Ectodermal cell (in vitro differentiated cells): ENCODE measurements at regions not wholly inside any gene's neighbourhood (a gene's known extent, or its start where the extent isn't known, plus 50 kb on each side); places are given as distances from the start of the nearest gene placed in this dataset.
"Not testable (repeated sequence)": the region's sequence is repeated elsewhere in the genome, so short reads cannot be mapped to it uniquely, and the experiment has no call there.

Experiments used
- H3K27ac ChIP-seq: 2 replicates; pipeline ENCODE4 v1.7.0; 2013; ENCODE audit warnings: mild to moderate bottlenecking, low read depth, low read length; ENCODE audit not compliant: insufficient read depth, poor library complexity, severe bottlenecking
- H3K27me3 ChIP-seq: 2 replicates; pipeline ENCODE4 v1.7.0; 2013; ENCODE audit warnings: mild to moderate bottlenecking, low read length; ENCODE audit not compliant: insufficient read depth, control insufficient read depth, poor library complexity, severe bottlenecking
- H3K36me3 ChIP-seq: one replicate; pipeline ENCODE4 v1.7.0; 2013; ENCODE audit warnings: low read length; ENCODE audit not compliant: control insufficient read depth, insufficient read depth
- H3K4me1 ChIP-seq: one replicate; pipeline ENCODE4 v1.7.0; 2013; ENCODE audit warnings: low read length; ENCODE audit not compliant: control insufficient read depth, insufficient read depth
- H3K4me3 ChIP-seq: 2 replicates; pipeline ENCODE4 v1.7.0; 2013; ENCODE audit warnings: low read depth, low read length, control low read depth; ENCODE audit not compliant: insufficient read depth
- H3K9me3 ChIP-seq: 2 replicates; pipeline ENCODE4 v1.7.0; 2013; ENCODE audit warnings: mild to moderate bottlenecking, low read length, moderate library complexity; ENCODE audit not compliant: control insufficient read depth
- whole genome bisulfite sequencing, 2 experiments: methylation state at CpG; one replicate each; pipeline ENCODE4 v1.1.7; 2013; ENCODE audit warnings: missing lambda C conversion rate in 2 of 2; 5-methylcytosine and 5-hydroxymethylcytosine counted together

GRCh38 chr4:8945506-8945905, 73.9 kb upstream of the HMX1 start:
- not testable (repeated sequence) for H3K27ac ChIP-seq, H3K9me3 ChIP-seq, H3K36me3 ChIP-seq, H3K27me3 ChIP-seq, H3K4me1 ChIP-seq, H3K4me3 ChIP-seq
- 73 to 76% methylated on average over 6 of the region's 6 CpGs for WGBS, 2 experiments

DNA sequence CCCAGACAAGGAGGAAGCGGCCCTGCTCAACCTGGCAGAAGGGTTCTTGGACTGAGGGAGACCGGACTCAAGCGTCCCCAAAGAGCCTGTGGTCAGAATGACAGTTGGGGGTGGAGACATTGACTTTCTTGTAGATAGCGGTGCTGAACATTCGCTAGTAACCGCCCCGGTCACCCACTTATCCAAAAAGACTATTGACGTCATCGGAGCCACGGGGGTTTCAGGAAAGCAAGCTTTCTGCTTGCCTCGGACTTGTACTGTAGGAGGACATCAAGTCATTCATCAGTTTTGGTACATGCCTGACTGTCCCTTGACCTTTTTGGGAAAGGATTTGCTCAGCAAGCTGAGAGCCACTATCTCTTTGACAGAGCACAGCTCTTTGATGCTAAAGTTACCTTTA, 71.7 kb upstream of the HMX1 start:
- H3K4me1 ChIP-seq, H3K9me3 ChIP-seq, H3K4me3 ChIP-seq, H3K36me3 ChIP-seq, H3K27me3 ChIP-seq, H3K27ac ChIP-seq: not testable (repeated sequence)
- WGBS, 2 experiments = 86 to 89% methylated on average over 11 of the region's 11 CpGs

- H3K4me1 ChIP-seq, H3K27me3 ChIP-seq, H3K36me3 ChIP-seq, H3K4me3 ChIP-seq, H3K27ac ChIP-seq, H3K9me3 ChIP-seq: not testable (repeated sequence)
- 95 to 96% methylated on average over 10 of the region's 11 CpGs for WGBS, 2 experiments
Measured at GRCh38 chr4:8942088-8942487, 70.4 kb upstream of the HMX1 start.

DNA sequence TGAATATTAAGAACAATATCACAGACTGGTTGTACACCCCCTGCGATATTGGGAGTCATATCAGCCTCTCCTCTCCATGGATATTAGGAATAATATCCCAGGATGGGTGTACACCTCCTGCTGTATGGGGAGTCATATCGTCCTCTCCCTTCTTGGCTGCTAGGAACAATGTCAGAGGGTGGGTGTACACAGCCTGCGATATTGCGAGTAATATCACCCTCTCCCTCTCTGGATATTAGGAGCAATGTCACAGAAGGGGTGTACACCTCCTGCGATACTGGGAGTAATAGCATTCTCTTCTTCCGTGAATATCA, 69.8 kb upstream of the HMX1 start:
- WGBS, 2 experiments = 86 to 96% methylated on average over 6 of the region's 6 CpGs
- not testable (repeated sequence) for H3K27me3 ChIP-seq, H3K4me3 ChIP-seq, H3K36me3 ChIP-seq, H3K27ac ChIP-seq, H3K4me1 ChIP-seq, H3K9me3 ChIP-seq

DNA sequence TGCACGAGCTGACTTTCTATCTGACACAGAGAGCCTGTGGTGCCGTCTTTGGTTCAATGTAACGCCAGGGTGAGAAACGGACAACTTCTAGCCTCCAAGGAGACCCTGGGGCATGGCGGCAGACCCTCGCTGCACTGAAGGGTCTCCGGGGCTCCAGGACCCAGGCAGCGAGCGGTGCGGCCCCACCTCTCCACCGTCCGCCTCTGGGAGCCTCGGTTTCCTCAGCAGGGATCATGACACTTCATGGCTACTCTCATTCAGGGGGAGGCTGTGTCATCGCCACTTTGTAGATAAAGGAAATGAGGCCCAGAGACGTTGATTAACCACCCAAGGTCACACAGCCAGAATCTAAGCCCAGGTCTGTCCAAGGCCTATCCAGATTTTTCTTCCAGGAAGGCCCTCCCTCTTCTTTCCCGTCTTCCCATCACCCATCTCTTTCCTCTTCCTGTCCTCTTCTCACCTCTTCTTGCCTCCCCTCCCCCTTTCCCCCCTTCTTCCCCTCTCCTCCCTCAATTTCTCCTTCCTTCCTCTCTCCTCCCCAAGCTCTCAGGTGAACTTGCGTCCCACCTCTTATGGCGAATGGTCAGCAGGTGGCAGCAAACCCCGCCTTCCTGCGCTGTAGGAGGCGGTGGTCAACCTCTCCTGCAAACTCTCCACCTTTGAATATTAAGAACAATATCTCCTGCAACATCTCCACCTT, 69.3 kb upstream of the HMX1 start:
- Histone ChIP-seq H3K4me3 (no peak overlapping the region), H3K27me3 (no peaks in the 10 kb centered on the region), H3K9me3 (no peaks in the 10 kb centered on the region), H3K4me1 (peaks cover 8% of the 10 kb centered on the region), H3K27ac (no peak overlapping the region), H3K36me3 (no peaks in the 10 kb centered on the region)
- WGBS, 2 experiments = 73 to 76% methylated on average over 21 of the region's 21 CpGs

GRCh38 chr4:8939840-8940742, 68.5 kb upstream of the HMX1 start:
- Histone ChIP-seq H3K36me3 (no peaks in the 10 kb centered on the region), H3K4me1 (peaks cover 8% of the 10 kb centered on the region), H3K27ac (no peak overlapping the region), H3K9me3 (no peaks in the 10 kb centered on the region), H3K4me3 (no peak overlapping the region), H3K27me3 (no peaks in the 10 kb centered on the region)
- WGBS, 2 experiments = 68 to 69% methylated on average over 32 of the region's 32 CpGs

GRCh38 chr4:8939160-8939839, 67.7 kb upstream of the HMX1 start:
- peaks cover 8% of the 10 kb centered on the region for H3K4me1 ChIP-seq
- H3K9me3 ChIP-seq = no peaks in the 10 kb centered on the region
- no peaks in the 10 kb centered on the region for H3K36me3 ChIP-seq
- no peak overlapping the region for H3K4me3 ChIP-seq
- WGBS, 2 experiments = 55 to 60% methylated on average over 15 of the region's 15 CpGs
- H3K27me3 ChIP-seq = no peaks in the 10 kb centered on the region
- no peak overlapping the region for H3K27ac ChIP-seq

- WGBS, 2 experiments = 83 to 85% methylated on average over 5 of the region's 5 CpGs
- H3K4me3 ChIP-seq = no peak overlapping the region
- peaks cover 8% of the 10 kb centered on the region for H3K4me1 ChIP-seq
- no peaks in the 10 kb centered on the region for H3K36me3 ChIP-seq
- H3K27me3 ChIP-seq = no peaks in the 10 kb centered on the region
- no peak overlapping the region for H3K27ac ChIP-seq
- no peaks in the 10 kb centered on the region for H3K9me3 ChIP-seq
Measured at GRCh38 chr4:8938623-8939022, 67.0 kb upstream of the HMX1 start.

DNA sequence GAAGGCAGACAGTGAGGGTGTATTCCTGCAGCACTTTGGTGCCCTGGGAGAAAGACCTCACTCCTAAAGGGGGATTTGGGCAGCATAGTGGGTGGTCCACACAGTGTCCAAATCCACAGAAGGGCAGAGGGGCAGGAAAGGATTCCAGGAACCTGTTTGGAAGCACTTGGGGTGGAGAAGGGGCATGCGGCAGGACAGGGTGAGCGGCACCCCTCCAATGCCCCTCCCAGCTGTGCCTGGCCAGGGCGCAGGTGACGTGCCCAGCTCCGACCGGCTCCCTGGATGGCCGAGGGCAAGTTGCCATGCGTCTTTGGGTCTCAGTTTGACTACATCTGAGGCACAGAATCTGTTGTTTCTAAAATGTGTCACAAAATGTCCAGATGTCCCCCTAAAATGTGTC, 66.5 kb upstream of the HMX1 start:
- no peak overlapping the region for H3K27ac ChIP-seq
- WGBS, 2 experiments = 90 to 93% methylated on average over 8 of the region's 8 CpGs
- peaks cover 8% of the 10 kb centered on the region for H3K4me1 ChIP-seq
- H3K27me3 ChIP-seq = no peaks in the 10 kb centered on the region
- H3K4me3 ChIP-seq = no peak overlapping the region
- no peaks in the 10 kb centered on the region for H3K9me3 ChIP-seq
- H3K36me3 ChIP-seq = no peaks in the 10 kb centered on the region

DNA sequence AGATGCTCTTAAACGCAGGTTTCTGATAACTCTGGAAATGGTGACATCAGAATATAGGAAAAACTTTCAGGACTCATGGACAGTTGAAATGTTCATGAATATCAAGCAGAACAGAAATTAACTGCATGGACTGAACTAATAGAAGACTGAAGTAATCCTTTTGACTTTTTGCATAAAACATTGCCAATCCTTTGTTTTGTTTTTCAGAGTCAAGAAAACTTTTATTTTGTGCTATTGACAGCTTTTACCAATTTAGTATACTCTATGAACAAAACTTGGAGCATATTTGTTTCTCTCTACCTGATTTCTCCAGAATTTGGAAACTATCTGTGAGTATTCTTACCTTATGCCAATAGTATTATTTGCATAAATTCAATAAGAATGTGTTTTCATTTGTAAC, 61.2 kb upstream of the HMX1 start:
- no peaks in the 10 kb centered on the region for H3K4me1 ChIP-seq
- no peak overlapping the region for H3K27ac ChIP-seq
- H3K9me3 ChIP-seq = no peaks in the 10 kb centered on the region
- no peak overlapping the region for H3K4me3 ChIP-seq
- H3K36me3 ChIP-seq = no peaks in the 10 kb centered on the region
- no peaks in the 10 kb centered on the region for H3K27me3 ChIP-seq
- 29 to 41% methylated on average over 1 of the region's 1 CpG for WGBS, 2 experiments
